ENCODE measurements at regions not wholly inside any gene's neighbourhood (a gene's known extent, or its start where the extent isn't known, plus 50 kb on each side); places are given as distances from the start of the nearest gene placed in this dataset.

GRCh38 chr14:65282896-65283253 is 129.7 kb upstream of the FUT8 start:
- no peak for DNase-seq

DNA sequence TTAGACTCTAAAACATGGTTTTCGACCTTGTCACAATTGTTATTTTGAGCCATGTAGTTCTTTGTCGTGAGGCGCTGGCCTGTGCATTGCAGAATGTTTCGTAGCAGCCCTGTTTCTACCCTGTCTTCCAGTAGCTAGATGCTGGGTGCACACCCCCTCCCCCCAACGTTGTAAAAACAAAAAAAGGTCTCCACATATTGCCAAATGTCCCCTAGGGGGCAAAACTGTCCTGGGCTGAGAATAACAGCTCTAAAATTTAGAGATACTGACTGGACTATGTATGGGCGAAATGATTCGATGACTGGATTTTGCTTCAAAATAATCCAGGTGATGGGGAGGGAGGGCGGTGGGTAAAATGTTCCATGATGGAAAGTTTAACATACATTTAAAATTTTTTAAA is 126.1 kb upstream of the FUT8 start:
- peak in 1 of 4 experiments; percentile 34 for DNase-seq

DNA sequence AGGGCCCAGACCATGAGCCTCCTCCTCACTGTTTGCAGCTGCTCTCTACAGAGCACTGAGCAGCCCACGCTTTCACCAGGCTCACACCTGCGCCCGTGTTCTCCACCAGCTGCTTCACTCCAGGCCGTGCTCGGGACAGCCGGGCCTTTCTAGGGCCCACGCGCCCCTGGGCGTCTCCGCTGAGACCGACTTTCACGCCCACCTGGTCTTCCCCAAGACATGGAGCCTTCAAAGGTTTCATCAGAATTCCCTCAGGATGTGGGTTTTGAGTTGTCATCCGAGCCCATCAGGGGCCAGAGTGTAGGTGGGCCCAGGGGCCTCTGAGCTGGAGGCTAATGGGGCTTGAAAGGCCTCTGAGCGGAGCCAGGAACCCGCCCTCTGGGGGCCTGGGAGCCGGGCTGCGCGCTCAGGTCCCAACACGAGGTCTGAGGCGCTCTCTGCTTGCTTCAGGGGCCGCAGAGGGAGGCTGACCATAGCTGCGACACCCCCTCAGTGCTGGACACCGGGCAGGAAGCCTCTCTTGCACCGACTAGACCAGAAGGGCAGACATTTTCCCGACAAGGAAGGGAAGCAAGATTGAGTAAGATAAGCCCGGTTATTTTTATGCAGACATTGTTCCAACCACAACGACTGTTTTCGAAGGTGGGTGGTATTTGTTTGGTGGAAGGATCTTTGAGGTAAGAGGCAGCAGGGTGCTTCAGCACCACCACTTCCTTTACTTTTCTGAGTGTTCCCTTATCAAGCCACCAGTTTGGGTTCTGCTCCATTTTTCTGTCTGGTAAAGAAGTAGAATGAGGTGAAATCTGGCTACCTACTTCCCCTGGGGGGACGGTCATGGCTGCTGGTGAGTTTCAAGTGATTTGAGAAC is 125.0 kb upstream of the FUT8 start:
- peak in 3 of 4 experiments; percentile 49 to 60 (median 56) for DNase-seq

GRCh38 chr14:65290830-65291229 is 121.7 kb upstream of the FUT8 start:
- DNase-seq, result peak; percentile 72 to 84 (median 80)

- DNase-seq, result peak; percentile 28 to 57 (median 40)
Observed at GRCh38 chr14:65291531-65291930, 121.0 kb upstream of the FUT8 start.

DNA sequence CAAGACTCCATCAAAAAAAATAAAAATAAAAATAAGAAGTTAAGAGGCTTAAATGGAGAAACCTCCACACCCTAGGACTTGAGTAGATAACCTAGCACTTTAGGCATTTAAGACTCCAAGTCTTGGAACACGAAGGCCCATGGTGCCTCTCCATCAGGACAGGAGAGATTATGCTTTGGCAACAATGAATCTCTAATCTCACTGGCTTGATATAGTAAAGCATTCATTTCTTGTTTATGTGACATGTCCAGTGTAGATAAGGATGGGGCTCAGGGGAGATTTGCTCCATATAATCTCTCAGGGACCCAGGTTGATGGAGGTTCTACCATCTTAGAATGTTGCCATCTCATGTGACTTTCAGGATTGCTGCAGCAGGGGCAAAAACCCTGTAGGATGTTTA is 117.7 kb upstream of the FUT8 start:
- no peak for DNase-seq

GRCh38 chr14:65296402-65296801 is 116.1 kb upstream of the FUT8 start:
- no peak for DNase-seq

GRCh38 chr14:65296876-65297275 is 115.7 kb upstream of the FUT8 start:
- DNase-seq, result no peak

GRCh38 chr14:65297744-65298143 is 114.8 kb upstream of the FUT8 start:
- no peak for DNase-seq

GRCh38 chr14:65299826-65300225 is 112.7 kb upstream of the FUT8 start:
- DNase-seq, result no peak

- peak in 1 of 4 experiments; percentile 26 for DNase-seq
Observed at GRCh38 chr14:65301862-65302539, 110.5 kb upstream of the FUT8 start.

- no peak for DNase-seq
Observed at GRCh38 chr14:65302571-65303189, 109.8 kb upstream of the FUT8 start.

DNA sequence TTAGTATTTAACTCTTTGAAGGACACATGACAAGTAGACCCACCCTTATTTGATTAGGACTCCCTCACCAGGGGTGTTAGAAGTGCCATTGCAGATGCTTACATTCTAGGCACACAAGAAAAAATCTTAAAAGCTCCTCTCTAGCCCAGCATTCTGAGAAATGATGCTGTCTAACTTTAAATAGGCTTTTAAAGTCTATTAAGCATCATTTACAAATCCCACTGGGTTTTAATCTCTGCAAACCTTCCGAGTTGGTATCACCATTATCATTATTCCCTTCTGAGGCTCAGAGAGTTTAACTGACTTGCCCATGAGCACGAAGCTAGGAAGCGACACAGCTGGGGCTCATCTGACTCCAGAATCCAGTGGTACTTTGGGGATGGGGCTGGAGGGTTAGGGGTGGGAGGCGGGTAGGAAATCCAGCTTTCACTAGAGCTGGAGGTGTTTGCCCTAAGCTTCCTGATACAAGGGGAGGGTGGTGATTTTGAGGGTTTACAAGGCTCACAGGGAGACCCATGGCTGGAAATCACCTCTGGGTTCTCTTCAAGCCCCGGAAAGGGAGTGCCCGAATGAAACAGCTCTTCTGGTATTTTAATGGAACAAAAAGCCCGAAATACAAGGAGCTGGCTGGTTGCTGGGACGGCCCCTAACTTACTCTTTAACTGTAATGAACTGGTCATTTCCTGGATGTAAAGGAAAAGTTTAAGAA is 109.2 kb upstream of the FUT8 start:
- DNase-seq, result no peak

GRCh38 chr14:65303899-65304222 is 108.7 kb upstream of the FUT8 start:
- DNase-seq, result no peak

- no peak for DNase-seq
Observed at GRCh38 chr14:65304239-65304638, 108.3 kb upstream of the FUT8 start.

DNA sequence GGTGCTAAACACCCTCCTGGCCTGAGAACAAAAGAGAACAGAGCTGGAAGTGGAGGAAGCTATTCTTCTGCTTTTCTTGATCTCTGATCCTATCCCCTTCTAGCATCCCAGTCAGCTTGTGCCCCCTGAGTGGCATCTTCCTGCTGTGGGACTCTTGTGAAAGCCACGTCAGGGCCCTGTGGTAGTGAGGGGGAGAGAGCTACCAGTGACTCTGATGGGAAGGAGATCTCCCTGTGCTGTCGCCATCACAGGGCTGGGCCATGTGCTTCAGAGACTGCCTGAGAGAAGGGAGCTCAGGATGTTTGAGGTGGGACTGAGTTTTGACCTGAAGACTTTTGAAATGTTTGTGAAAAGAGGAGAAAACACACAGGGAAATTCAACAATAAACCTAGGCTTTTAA is 107.6 kb upstream of the FUT8 start:
- DNase-seq, result peak in 3 of 4 experiments; percentile 37 to 66 (median 57)

DNA sequence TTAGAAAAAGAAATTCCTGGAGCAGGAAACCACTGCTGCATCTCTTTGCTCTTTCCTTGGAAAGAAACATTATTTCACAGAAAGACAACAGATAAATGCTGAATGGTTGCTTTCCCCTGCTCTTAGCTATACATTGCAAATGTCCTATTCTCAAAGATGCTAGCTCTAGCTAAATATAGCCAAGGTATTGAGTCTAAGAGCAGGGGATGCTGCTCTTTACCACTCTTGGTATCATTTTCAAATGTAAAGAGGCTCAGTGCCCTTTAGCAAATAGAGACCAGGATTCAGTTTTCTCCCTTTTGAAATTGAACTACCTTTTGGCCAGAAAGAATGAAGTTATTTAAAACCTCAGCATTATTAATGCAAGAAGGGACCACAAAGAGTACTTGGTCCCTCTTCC is 104.0 kb upstream of the FUT8 start:
- DNase-seq, result no peak

DNA sequence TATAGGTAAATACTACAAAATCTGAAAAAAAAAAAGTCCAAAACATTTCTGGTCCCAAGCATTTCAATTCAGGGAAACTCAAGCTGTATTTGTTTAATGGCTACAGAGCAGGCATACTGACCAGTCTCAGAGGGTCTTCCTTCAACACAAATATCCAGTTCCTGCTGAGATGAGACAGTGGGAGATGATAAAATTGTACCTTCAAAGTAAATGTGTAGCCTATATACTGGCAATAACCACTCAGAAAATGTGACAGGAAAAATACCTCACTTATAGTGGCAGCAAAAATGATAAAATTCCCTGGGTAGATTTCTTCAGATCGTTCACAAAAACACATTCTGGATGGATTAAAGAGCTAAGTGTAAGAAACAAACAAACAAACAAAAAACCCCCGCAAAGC is 102.0 kb upstream of the FUT8 start:
- DNase-seq, result no peak

- DNase-seq, result no peak
Observed at GRCh38 chr14:65312859-65313258, 99.7 kb upstream of the FUT8 start.

GRCh38 chr14:65318636-65319506 is 93.7 kb upstream of the FUT8 start:
- no peak for DNase-seq

DNA sequence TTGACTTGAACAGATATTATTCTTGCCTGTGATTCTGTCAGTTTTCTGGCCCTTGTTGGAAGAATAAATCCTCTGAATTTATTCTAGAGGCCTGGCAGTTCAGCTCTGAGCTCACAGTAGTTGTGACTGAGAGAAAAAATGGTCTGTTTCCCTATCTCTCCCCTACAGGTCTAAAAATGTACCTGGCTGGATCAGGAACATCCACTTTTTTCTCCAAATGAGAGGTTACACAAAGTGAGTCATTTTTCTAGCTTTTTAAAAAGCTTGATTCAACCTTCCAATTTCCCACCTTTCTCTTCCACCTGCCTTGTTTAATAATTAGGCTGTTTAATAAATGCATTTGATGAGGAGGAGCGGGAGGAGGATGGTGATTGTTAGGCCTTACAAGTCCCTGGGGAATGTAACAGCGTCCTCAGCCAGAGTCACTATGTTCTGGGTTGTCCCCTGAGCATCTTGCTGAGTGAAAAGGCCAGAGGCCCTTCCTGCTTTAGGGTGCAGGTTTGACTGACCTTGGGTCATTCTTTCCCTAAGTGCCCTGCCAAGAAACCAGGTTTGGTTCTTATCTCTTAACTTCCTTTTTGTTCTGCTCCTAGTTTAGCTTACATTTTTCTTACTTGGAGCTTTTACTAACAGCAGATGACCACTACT is 91.7 kb upstream of the FUT8 start:
- peak in 1 of 4 experiments; percentile 16 for DNase-seq

Measured in suppressor macrophage (primary cell).